ENCODE measurements at regions not wholly inside any gene's neighbourhood (a gene's known extent, or its start where the extent isn't known, plus 50 kb on each side); places are given as distances from the start of the nearest gene placed in this dataset.

GRCh38 chr7:85310301-85310700, 123.4 kb upstream of the SEMA3D start:
- no peak overlapping the region for H3K27ac Mint-ChIP-seq (ENCODE audit: low read depth, unreplicated experiment)
- no peaks in the 10 kb centered on the region for H3K36me3 Mint-ChIP-seq (ENCODE audit: insufficient read depth, unreplicated experiment)
- peaks cover 19% of the 10 kb centered on the region for H3K27me3 Mint-ChIP-seq (ENCODE audit: insufficient read depth, unreplicated experiment)
- H3K9me3 Mint-ChIP-seq (ENCODE audit: unreplicated experiment), result no peaks in the 10 kb centered on the region
- DNase-seq (ENCODE audit: unreplicated experiment), result no peak
- ChIA-PET CTCF (no interaction called here), POLR2A (no interaction called here)
- H3K4me3 Mint-ChIP-seq (ENCODE audit: unreplicated experiment), result no peak overlapping the region
- H3K4me1 Mint-ChIP-seq (ENCODE audit: insufficient read depth, unreplicated experiment), result no peaks in the 10 kb centered on the region
- intact Hi-C loops (cut with micrococcal nuclease), result no loop called here
- no peak for TF ChIP-seq CTCF (IDR thresholded peaks at IDR 0.05; ENCODE audit: unreplicated experiment)
- no TSS peak for BruUV-seq (replicated peaks)

GRCh38 chr7:85306115-85306514, 119.3 kb upstream of the SEMA3D start:
- intact Hi-C loops (cut with micrococcal nuclease), result no loop called here
- POLR2A ChIA-PET, result no interaction called here
- Mint-ChIP-seq H3K4me3 (ENCODE audit: unreplicated experiment) (no peak overlapping the region), H3K36me3 (ENCODE audit: insufficient read depth, unreplicated experiment) (no peaks in the 10 kb centered on the region), H3K4me1 (ENCODE audit: insufficient read depth, unreplicated experiment) (no peaks in the 10 kb centered on the region), H3K27me3 (ENCODE audit: insufficient read depth, unreplicated experiment) (peaks cover 61% of the 10 kb centered on the region), H3K27ac (ENCODE audit: low read depth, unreplicated experiment) (no peak overlapping the region), H3K9me3 (ENCODE audit: unreplicated experiment) (no peaks in the 10 kb centered on the region)
- DNase-seq (ENCODE audit: unreplicated experiment), result no peak
- BruUV-seq (replicated peaks), result no TSS peak
- TF ChIP-seq CTCF (IDR thresholded peaks at IDR 0.05; ENCODE audit: unreplicated experiment), result no peak
- CTCF ChIA-PET, result no interaction called here

DNA sequence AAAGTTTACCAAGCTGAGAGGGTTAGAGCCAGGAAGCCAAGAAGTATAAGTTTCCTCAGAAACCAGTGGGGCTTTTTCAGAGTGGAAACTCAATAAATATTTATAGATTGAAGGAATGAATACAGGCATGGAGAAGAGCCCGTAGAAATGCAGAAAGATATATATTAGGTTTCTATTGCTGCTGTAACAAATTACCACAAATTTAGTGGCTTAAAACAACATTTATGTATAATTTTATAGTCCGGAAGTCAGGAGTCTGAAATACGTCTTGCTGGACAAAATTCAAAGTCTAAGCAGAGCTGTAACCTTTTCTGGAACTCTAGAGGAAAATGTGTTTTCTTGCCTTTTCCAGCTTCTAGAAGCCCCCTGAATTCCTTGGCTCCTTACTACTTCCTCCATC, 107.3 kb upstream of the SEMA3D start:
- no peaks in the 10 kb centered on the region for H3K36me3 Mint-ChIP-seq (ENCODE audit: insufficient read depth, unreplicated experiment)
- H3K9me3 Mint-ChIP-seq (ENCODE audit: unreplicated experiment), result no peaks in the 10 kb centered on the region
- intact Hi-C loops (cut with micrococcal nuclease), result no loop called here
- CTCF ChIA-PET, result interaction anchor here (0.6 kb wide), 1 partner anchor 10 kb away, joined by 3 read pairs; no protein-coding TSS in a partner anchor
- BruUV-seq (replicated peaks), result no TSS peak
- no peak for DNase-seq (ENCODE audit: unreplicated experiment)
- POLR2A ChIA-PET, result no interaction called here
- no peak overlapping the region for H3K4me3 Mint-ChIP-seq (ENCODE audit: unreplicated experiment)
- H3K27ac Mint-ChIP-seq (ENCODE audit: low read depth, unreplicated experiment), result no peak overlapping the region
- H3K27me3 Mint-ChIP-seq (ENCODE audit: insufficient read depth, unreplicated experiment), result peaks cover 81% of the 10 kb centered on the region
- no peak for TF ChIP-seq CTCF (IDR thresholded peaks at IDR 0.05; ENCODE audit: unreplicated experiment)
- H3K4me1 Mint-ChIP-seq (ENCODE audit: insufficient read depth, unreplicated experiment), result no peaks in the 10 kb centered on the region

DNA sequence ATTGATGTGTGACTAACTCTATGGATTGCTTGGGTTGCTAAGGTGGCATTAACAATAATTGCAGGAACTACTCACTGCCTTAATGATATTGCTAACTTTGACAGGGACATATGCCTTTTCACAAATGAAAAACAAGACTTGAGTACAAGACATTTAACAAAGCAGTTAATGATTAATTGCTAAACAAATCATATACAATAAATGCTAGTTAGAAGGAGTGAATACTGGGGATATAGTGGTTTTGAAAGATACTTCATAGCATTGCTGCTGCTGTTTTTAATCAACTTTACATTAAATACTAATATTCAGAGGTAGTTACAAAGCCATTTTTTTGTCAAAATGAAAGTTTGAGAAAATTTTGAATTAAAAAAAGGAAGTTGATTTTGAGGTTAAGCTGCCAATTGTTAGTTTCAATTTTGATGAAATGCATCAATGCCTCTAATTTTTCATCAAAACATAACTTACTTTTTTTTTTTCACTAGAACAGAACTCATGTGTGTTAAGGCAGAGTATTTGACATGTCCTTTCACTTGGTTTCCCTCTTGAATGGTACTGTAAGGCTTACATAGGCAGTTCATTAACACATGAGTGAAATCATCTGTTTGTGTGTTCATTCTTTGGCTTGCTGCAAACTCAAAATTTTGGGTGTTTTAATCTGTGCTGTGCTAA, 106.2 kb upstream of the SEMA3D start:
- DNase-seq (ENCODE audit: unreplicated experiment), result no peak
- no peak overlapping the region for H3K4me3 Mint-ChIP-seq (ENCODE audit: unreplicated experiment)
- H3K36me3 Mint-ChIP-seq (ENCODE audit: insufficient read depth, unreplicated experiment), result no peaks in the 10 kb centered on the region
- no peaks in the 10 kb centered on the region for H3K4me1 Mint-ChIP-seq (ENCODE audit: insufficient read depth, unreplicated experiment)
- ChIA-PET POLR2A (no interaction called here), CTCF (interaction anchor here (0.6 kb wide), 1 partner anchor 1781 kb away, joined by 5 read pairs; no protein-coding TSS in a partner anchor)
- intact Hi-C loops (cut with micrococcal nuclease), result no loop called here
- H3K9me3 Mint-ChIP-seq (ENCODE audit: unreplicated experiment), result no peaks in the 10 kb centered on the region
- no peak for TF ChIP-seq CTCF (IDR thresholded peaks at IDR 0.05; ENCODE audit: unreplicated experiment)
- no TSS peak for BruUV-seq (replicated peaks)
- H3K27ac Mint-ChIP-seq (ENCODE audit: low read depth, unreplicated experiment), result no peak overlapping the region
- H3K27me3 Mint-ChIP-seq (ENCODE audit: insufficient read depth, unreplicated experiment), result peaks cover 81% of the 10 kb centered on the region

All from MCF 10A (cell line).